ENCODE measurements at regions not wholly inside any gene's neighbourhood (a gene's known extent, or its start where the extent isn't known, plus 50 kb on each side); places are given as distances from the start of the nearest gene placed in this dataset.

- H3K27ac ChIP-seq (ENCODE audit: low read length) = no peak overlapping the region
- H3K27me3 ChIP-seq (ENCODE audit: insufficient read depth, low read length) = no peaks in the 10 kb centered on the region
- no peaks in the 10 kb centered on the region for H3K36me3 ChIP-seq (ENCODE audit: insufficient read depth, low read depth, low read length)
- H3K4me3 ChIP-seq (ENCODE audit: low read length) = no peak overlapping the region
- no peaks in the 10 kb centered on the region for H3K9me3 ChIP-seq (ENCODE audit: insufficient read depth, low read depth, low read length)
- no peaks in the 10 kb centered on the region for H3K4me1 ChIP-seq (ENCODE audit: insufficient read depth, low read length)
- H3K9ac ChIP-seq (ENCODE audit: low read depth, low read length) = no peak overlapping the region
Observed at GRCh38 chr15:97084650-97085049, 754.1 kb downstream of the NR2F2 start.

GRCh38 chr15:97085731-97086130, 755.2 kb downstream of the NR2F2 start:
- no peaks in the 10 kb centered on the region for H3K36me3 ChIP-seq (ENCODE audit: insufficient read depth, low read depth, low read length)
- H3K9ac ChIP-seq (ENCODE audit: low read depth, low read length) = no peak overlapping the region
- no peaks in the 10 kb centered on the region for H3K27me3 ChIP-seq (ENCODE audit: insufficient read depth, low read length)
- no peaks in the 10 kb centered on the region for H3K9me3 ChIP-seq (ENCODE audit: insufficient read depth, low read depth, low read length)
- H3K4me3 ChIP-seq (ENCODE audit: low read length) = no peak overlapping the region
- no peak overlapping the region for H3K27ac ChIP-seq (ENCODE audit: low read length)
- H3K4me1 ChIP-seq (ENCODE audit: insufficient read depth, low read length) = no peaks in the 10 kb centered on the region

GRCh38 chr15:97087006-97087741, 756.7 kb downstream of the NR2F2 start:
- no peaks in the 10 kb centered on the region for H3K36me3 ChIP-seq (ENCODE audit: insufficient read depth, low read depth, low read length)
- no peak overlapping the region for H3K27ac ChIP-seq (ENCODE audit: low read length)
- H3K9me3 ChIP-seq (ENCODE audit: insufficient read depth, low read depth, low read length) = no peaks in the 10 kb centered on the region
- no peak overlapping the region for H3K4me3 ChIP-seq (ENCODE audit: low read length)
- H3K4me1 ChIP-seq (ENCODE audit: insufficient read depth, low read length) = no peaks in the 10 kb centered on the region
- no peak overlapping the region for H3K9ac ChIP-seq (ENCODE audit: low read depth, low read length)
- no peaks in the 10 kb centered on the region for H3K27me3 ChIP-seq (ENCODE audit: insufficient read depth, low read length)

- H3K27ac ChIP-seq (ENCODE audit: low read length) = no peak overlapping the region
- no peaks in the 10 kb centered on the region for H3K36me3 ChIP-seq (ENCODE audit: insufficient read depth, low read depth, low read length)
- H3K9ac ChIP-seq (ENCODE audit: low read depth, low read length) = no peak overlapping the region
- H3K4me1 ChIP-seq (ENCODE audit: insufficient read depth, low read length) = no peaks in the 10 kb centered on the region
- H3K4me3 ChIP-seq (ENCODE audit: low read length) = no peak overlapping the region
- H3K9me3 ChIP-seq (ENCODE audit: insufficient read depth, low read depth, low read length) = no peaks in the 10 kb centered on the region
- H3K27me3 ChIP-seq (ENCODE audit: insufficient read depth, low read length) = no peaks in the 10 kb centered on the region
Observed at GRCh38 chr15:97091093-97091492, 760.6 kb downstream of the NR2F2 start.

- Histone ChIP-seq H3K9me3 (ENCODE audit: insufficient read depth, low read depth, low read length) (no peaks in the 10 kb centered on the region), H3K36me3 (ENCODE audit: insufficient read depth, low read depth, low read length) (no peaks in the 10 kb centered on the region), H3K4me1 (ENCODE audit: insufficient read depth, low read length) (no peaks in the 10 kb centered on the region), H3K27ac (ENCODE audit: low read length) (no peak overlapping the region), H3K4me3 (ENCODE audit: low read length) (no peak overlapping the region), H3K9ac (ENCODE audit: low read depth, low read length) (no peak overlapping the region), H3K27me3 (ENCODE audit: insufficient read depth, low read length) (no peaks in the 10 kb centered on the region)
Observed at GRCh38 chr15:97092656-97093055, 762.2 kb downstream of the NR2F2 start.

GRCh38 chr15:97096303-97096835, 765.9 kb downstream of the NR2F2 start:
- Histone ChIP-seq H3K27me3 (ENCODE audit: insufficient read depth, low read length) (no peaks in the 10 kb centered on the region), H3K4me3 (ENCODE audit: low read length) (no peak overlapping the region), H3K27ac (ENCODE audit: low read length) (no peak overlapping the region), H3K9me3 (ENCODE audit: insufficient read depth, low read depth, low read length) (no peaks in the 10 kb centered on the region), H3K4me1 (ENCODE audit: insufficient read depth, low read length) (no peaks in the 10 kb centered on the region), H3K9ac (ENCODE audit: low read depth, low read length) (no peak overlapping the region), H3K36me3 (ENCODE audit: insufficient read depth, low read depth, low read length) (no peaks in the 10 kb centered on the region)

- Histone ChIP-seq H3K4me1 (ENCODE audit: insufficient read depth, low read length) (no peaks in the 10 kb centered on the region), H3K27ac (ENCODE audit: low read length) (no peak overlapping the region), H3K9ac (ENCODE audit: low read depth, low read length) (no peak overlapping the region), H3K4me3 (ENCODE audit: low read length) (no peak overlapping the region), H3K9me3 (ENCODE audit: insufficient read depth, low read depth, low read length) (no peaks in the 10 kb centered on the region), H3K36me3 (ENCODE audit: insufficient read depth, low read depth, low read length) (no peaks in the 10 kb centered on the region), H3K27me3 (ENCODE audit: insufficient read depth, low read length) (no peaks in the 10 kb centered on the region)
Observed at GRCh38 chr15:97099040-97099439, 768.5 kb downstream of the NR2F2 start.

- Histone ChIP-seq H3K9ac (ENCODE audit: low read depth, low read length) (no peak overlapping the region), H3K36me3 (ENCODE audit: insufficient read depth, low read depth, low read length) (no peaks in the 10 kb centered on the region), H3K4me3 (ENCODE audit: low read length) (no peak overlapping the region), H3K9me3 (ENCODE audit: insufficient read depth, low read depth, low read length) (no peaks in the 10 kb centered on the region), H3K27me3 (ENCODE audit: insufficient read depth, low read length) (no peaks in the 10 kb centered on the region), H3K4me1 (ENCODE audit: insufficient read depth, low read length) (no peaks in the 10 kb centered on the region), H3K27ac (ENCODE audit: low read length) (no peak overlapping the region)
Observed at GRCh38 chr15:97101572-97101971, 771.1 kb downstream of the NR2F2 start.

- Histone ChIP-seq H3K4me3 (ENCODE audit: low read length) (no peak overlapping the region), H3K9ac (ENCODE audit: low read depth, low read length) (no peak overlapping the region), H3K27ac (ENCODE audit: low read length) (no peak overlapping the region), H3K27me3 (ENCODE audit: insufficient read depth, low read length) (no peaks in the 10 kb centered on the region), H3K9me3 (ENCODE audit: insufficient read depth, low read depth, low read length) (no peaks in the 10 kb centered on the region), H3K36me3 (ENCODE audit: insufficient read depth, low read depth, low read length) (no peaks in the 10 kb centered on the region), H3K4me1 (ENCODE audit: insufficient read depth, low read length) (no peaks in the 10 kb centered on the region)
Observed at GRCh38 chr15:97114900-97115760, 784.6 kb downstream of the NR2F2 start.

GRCh38 chr15:97115761-97116070, 785.2 kb downstream of the NR2F2 start:
- H3K27ac ChIP-seq (ENCODE audit: low read length) = no peak overlapping the region
- H3K36me3 ChIP-seq (ENCODE audit: insufficient read depth, low read depth, low read length) = no peaks in the 10 kb centered on the region
- no peaks in the 10 kb centered on the region for H3K9me3 ChIP-seq (ENCODE audit: insufficient read depth, low read depth, low read length)
- H3K9ac ChIP-seq (ENCODE audit: low read depth, low read length) = no peak overlapping the region
- no peaks in the 10 kb centered on the region for H3K27me3 ChIP-seq (ENCODE audit: insufficient read depth, low read length)
- no peak overlapping the region for H3K4me3 ChIP-seq (ENCODE audit: low read length)
- no peaks in the 10 kb centered on the region for H3K4me1 ChIP-seq (ENCODE audit: insufficient read depth, low read length)

GRCh38 chr15:97124790-97125189, 794.3 kb downstream of the NR2F2 start:
- H3K36me3 ChIP-seq (ENCODE audit: insufficient read depth, low read depth, low read length) = no peaks in the 10 kb centered on the region

More at GRCh38 chr15:97124790-97125189, 794.3 kb downstream of the NR2F2 start:
- Histone ChIP-seq H3K9me3 (ENCODE audit: insufficient read depth, low read depth, low read length) (no peaks in the 10 kb centered on the region), H3K9ac (ENCODE audit: low read depth, low read length) (no peak overlapping the region), H3K27ac (ENCODE audit: low read length) (no peak overlapping the region), H3K27me3 (ENCODE audit: insufficient read depth, low read length) (no peaks in the 10 kb centered on the region), H3K4me3 (ENCODE audit: low read length) (no peak overlapping the region), H3K4me1 (ENCODE audit: insufficient read depth, low read length) (no peaks in the 10 kb centered on the region)

All from iPS-20b (cell line).